ENCODE measurements at regions not wholly inside any gene's neighbourhood (a gene's known extent, or its start where the extent isn't known, plus 50 kb on each side); places are given as distances from the start of the nearest gene placed in this dataset.

DNA sequence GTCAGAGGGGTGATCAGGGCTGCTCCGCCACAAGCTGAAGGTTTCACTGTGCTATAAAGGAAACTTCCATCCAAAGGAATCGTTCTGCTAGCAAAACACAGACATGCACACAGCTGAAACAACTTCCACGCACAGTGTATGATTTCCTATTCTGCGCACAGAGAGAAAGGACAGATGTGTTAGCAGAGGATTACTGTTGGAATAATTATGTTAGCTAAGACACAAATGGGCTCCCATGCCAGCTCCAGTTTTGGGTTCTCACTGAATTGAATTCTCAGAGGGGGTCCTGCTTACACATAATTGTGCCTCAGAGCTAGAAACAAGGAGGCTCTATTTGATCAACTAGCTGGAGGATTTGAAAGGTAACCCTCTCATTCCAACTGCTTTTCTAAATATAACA, 352.4 kb downstream of the IRX2 start:
- no peak overlapping the region for H4K5ac ChIP-seq (ENCODE audit: insufficient read length, low read depth, low read length)

More for the DNA sequence above, 352.4 kb downstream of the IRX2 start:
- H3K4me3 ChIP-seq (ENCODE audit: extremely low read depth in 1 of 4, insufficient read depth in 2 of 4, low read depth in 3 of 4, low read length in 4 of 4), result no peak overlapping the region
- ChIA-PET POLR2A (ENCODE audit: partially characterized antibody) (no interaction called here), CTCF (ENCODE audit: partially characterized antibody) (interaction anchor here (0.6 to 0.8 kb wide), 2 partner anchors 11 to 156 kb away, joined by 3 read pairs; no protein-coding TSS in a partner anchor)
- H3K4me2 ChIP-seq (ENCODE audit: insufficient read depth in 1 of 2, low read depth in 2 of 2, low read length in 2 of 2), result no peak overlapping the region
- H2BK12ac ChIP-seq (ENCODE audit: low read depth, low read length), result no peak overlapping the region
- no peak overlapping the region for H3K23ac ChIP-seq (ENCODE audit: insufficient read length)
- no peak overlapping the region for H3K18ac ChIP-seq (ENCODE audit: extremely low read depth, low read length)
- H3K79me1 ChIP-seq (ENCODE audit: low read depth, low read length), result no peaks in the 10 kb centered on the region
- H3K23me2 ChIP-seq (ENCODE audit: low read depth, low read length), result no peaks in the 10 kb centered on the region
- H3K36me3 ChIP-seq (ENCODE audit: control insufficient read depth in 2 of 4, insufficient read depth in 4 of 4, low read length in 3 of 4), result no peaks in the 10 kb centered on the region
- H3K14ac ChIP-seq (ENCODE audit: insufficient read length), result no peak overlapping the region
- no peak overlapping the region for H2BK20ac ChIP-seq (ENCODE audit: low read length)
- DNase-seq (ENCODE audit: low read depth in 1 of 2, low spot score in 2 of 2) (no peak), FAIRE-seq (no peak)
- H4K91ac ChIP-seq (replicated peaks; ENCODE audit: insufficient read length, low read length), result no peak overlapping the region
- H3K79me2 ChIP-seq (ENCODE audit: control insufficient read depth in 1 of 2, insufficient read depth in 2 of 2, low read length in 2 of 2), result no peaks in the 10 kb centered on the region
- H2BK15ac ChIP-seq (ENCODE audit: low read length), result no peak overlapping the region
- H2BK5ac ChIP-seq (ENCODE audit: low read depth, low read length), result no peak overlapping the region
- 74% methylated on average over 4 of the region's 4 CpGs; no CpG with 5 or more reads in 1 of the 2 experiments for WGBS, 2 experiments (ENCODE audit: extremely low coverage in 1 of 2, insufficient coverage in 1 of 2, insufficient read length in 1 of 2, insufficient replicate concordance in 2 of 2, low coverage in 1 of 2, low lambda C conversion rate in 2 of 2, missing lambda C conversion rate in 1 of 2)
- H2BK120ac ChIP-seq (replicated peaks; ENCODE audit: low read depth, low read length), result no peak overlapping the region
- no peaks in the 10 kb centered on the region for H3K27me3 ChIP-seq (replicated peaks in 1 of 4; ENCODE audit: control insufficient read depth in 3 of 4, extremely low read depth in 1 of 4, insufficient read depth in 3 of 4, low read length in 3 of 4)
- H2AK5ac ChIP-seq (ENCODE audit: low read depth, low read length), result no peak overlapping the region
- no peaks in the 10 kb centered on the region for H4K20me1 ChIP-seq (replicated peaks in 1 of 2; ENCODE audit: control insufficient read depth in 1 of 2, insufficient read depth in 2 of 2, low read length in 2 of 2)
- no peak overlapping the region for H3K9ac ChIP-seq (replicated peaks in 1 of 4; ENCODE audit: extremely low read depth in 1 of 4, low read depth in 3 of 4, low read length in 3 of 4)
- H2AFZ ChIP-seq (ENCODE audit: low read length), result no peak overlapping the region
- H3K27ac ChIP-seq (ENCODE audit: low read depth, low read length), result no peak overlapping the region
- H3K9me3 ChIP-seq (ENCODE audit: insufficient read depth in 2 of 2, low read depth in 1 of 2, low read length in 1 of 2), result peaks cover 4 to 5% of the 10 kb centered on the region in 2 experiments; a peak in 2 of 4 replicates
- H3K4ac ChIP-seq (replicated peaks; ENCODE audit: insufficient read length, low read depth, low read length), result no peak overlapping the region
- H4K8ac ChIP-seq (ENCODE audit: extremely low read depth, insufficient read depth, low read length), result no peak overlapping the region
- H3K56ac ChIP-seq (replicated peaks; ENCODE audit: insufficient read length, low read depth, low read length), result no peak overlapping the region
- TF ChIP-seq ZNF274 (IDR thresholded peaks at IDR 0.05; ENCODE audit: borderline replicate concordance, extremely low read depth, low read length) (no peak), SP4 (IDR thresholded peaks at IDR 0.05; ENCODE audit: low read length) (no peak)
- no peaks in the 10 kb centered on the region for H3K4me1 ChIP-seq (replicated peaks in 1 of 4; ENCODE audit: control insufficient read depth in 3 of 4, insufficient read depth in 4 of 4, low read length in 3 of 4)

All from H1 (cell line).